PC-9 (cell line): ENCODE measurements at regions not wholly inside any gene's neighbourhood (a gene's known extent, or its start where the extent isn't known, plus 50 kb on each side); places are given as distances from the start of the nearest gene placed in this dataset.
"Not testable (repeated sequence)": the region's sequence is repeated elsewhere in the genome, so short reads cannot be mapped to it uniquely, and the experiment has no call there.

Experiments used
- CTCF ChIP-seq: fragments of 200-600 bp; sonication (generic); conservative IDR thresholded peaks from 2 replicates; pipeline ENCODE4 v1.6.1; 2017; ENCODE audit warnings: mixed run types, antibody characterized with exemption, mild to moderate bottlenecking, moderate library complexity
- EZH2 ChIP-seq: fragments of 200-600 bp; sonication (generic); IDR thresholded peaks from 2 replicates; pipeline ENCODE4 v1.8.0; 2017; ENCODE audit warnings: antibody characterized with exemption, low read depth

GRCh38 chr22:44618910-44619309, 83.1 kb upstream of the PRR5 start:
- TF ChIP-seq CTCF, EZH2: not testable (repeated sequence)
